ENCODE measurements at regions not wholly inside any gene's neighbourhood (a gene's known extent, or its start where the extent isn't known, plus 50 kb on each side); places are given as distances from the start of the nearest gene placed in this dataset.

GRCh38 chr2:156958374-156958773, 299.1 kb upstream of the GALNT5 start:
- TF ChIP-seq RAD21 (IDR thresholded peaks at IDR 0.05; ENCODE audit: low read depth) (no peak), FOXM1 (IDR thresholded peaks at IDR 0.05; ENCODE audit: borderline replicate concordance, low read depth) (no peak), CEBPB (IDR thresholded peaks at IDR 0.05) (no peak), EP300 (IDR thresholded peaks at IDR 0.05; ENCODE audit: borderline replicate concordance) (no peak), TCF12 (IDR thresholded peaks at IDR 0.05; ENCODE audit: low read depth) (no peak), NFIC (IDR thresholded peaks at IDR 0.05) (no peak), ZBTB7A (IDR thresholded peaks at IDR 0.05; ENCODE audit: low read depth) (no peak), TEAD4 (IDR thresholded peaks at IDR 0.05) (no peak), CREB1 (IDR thresholded peaks at IDR 0.05; ENCODE audit: low read depth) (no peak), YY1 (IDR thresholded peaks at IDR 0.05; ENCODE audit: low read depth) (no peak)
- TF ChIP-seq, protein P1, sequence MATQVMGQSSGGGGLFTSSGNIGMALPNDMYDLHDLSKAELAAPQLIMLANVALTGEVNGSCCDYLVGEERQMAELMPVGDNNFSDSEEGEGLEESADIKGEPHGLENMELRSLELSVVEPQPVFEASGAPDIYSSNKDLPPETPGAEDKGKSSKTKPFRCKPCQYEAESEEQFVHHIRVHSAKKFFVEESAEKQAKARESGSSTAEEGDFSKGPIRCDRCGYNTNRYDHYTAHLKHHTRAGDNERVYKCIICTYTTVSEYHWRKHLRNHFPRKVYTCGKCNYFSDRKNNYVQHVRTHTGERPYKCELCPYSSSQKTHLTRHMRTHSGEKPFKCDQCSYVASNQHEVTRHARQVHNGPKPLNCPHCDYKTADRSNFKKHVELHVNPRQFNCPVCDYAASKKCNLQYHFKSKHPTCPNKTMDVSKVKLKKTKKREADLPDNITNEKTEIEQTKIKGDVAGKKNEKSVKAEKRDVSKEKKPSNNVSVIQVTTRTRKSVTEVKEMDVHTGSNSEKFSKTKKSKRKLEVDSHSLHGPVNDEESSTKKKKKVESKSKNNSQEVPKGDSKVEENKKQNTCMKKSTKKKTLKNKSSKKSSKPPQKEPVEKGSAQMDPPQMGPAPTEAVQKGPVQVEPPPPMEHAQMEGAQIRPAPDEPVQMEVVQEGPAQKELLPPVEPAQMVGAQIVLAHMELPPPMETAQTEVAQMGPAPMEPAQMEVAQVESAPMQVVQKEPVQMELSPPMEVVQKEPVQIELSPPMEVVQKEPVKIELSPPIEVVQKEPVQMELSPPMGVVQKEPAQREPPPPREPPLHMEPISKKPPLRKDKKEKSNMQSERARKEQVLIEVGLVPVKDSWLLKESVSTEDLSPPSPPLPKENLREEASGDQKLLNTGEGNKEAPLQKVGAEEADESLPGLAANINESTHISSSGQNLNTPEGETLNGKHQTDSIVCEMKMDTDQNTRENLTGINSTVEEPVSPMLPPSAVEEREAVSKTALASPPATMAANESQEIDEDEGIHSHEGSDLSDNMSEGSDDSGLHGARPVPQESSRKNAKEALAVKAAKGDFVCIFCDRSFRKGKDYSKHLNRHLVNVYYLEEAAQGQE (IDR thresholded peaks at IDR 0.05; ENCODE audit: low read depth): no peak
- TF ChIP-seq, protein P2, sequence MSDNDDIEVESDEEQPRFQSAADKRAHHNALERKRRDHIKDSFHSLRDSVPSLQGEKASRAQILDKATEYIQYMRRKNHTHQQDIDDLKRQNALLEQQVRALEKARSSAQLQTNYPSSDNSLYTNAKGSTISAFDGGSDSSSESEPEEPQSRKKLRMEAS (IDR thresholded peaks at IDR 0.05): no peak
